GM12878 (cell line): ENCODE measurements at regions not wholly inside any gene's neighbourhood (a gene's known extent, or its start where the extent isn't known, plus 50 kb on each side); places are given as distances from the start of the nearest gene placed in this dataset.

Source experiments
- ATAC-seq: fragments of 200-7000 bp; cut with Tn5 transposase; 3 replicates; pipeline ENCODE4 v1.9.1; 2020; ENCODE audit warnings: mild to moderate bottlenecking, moderate library complexity
- BruUV-seq: library from RNA; stranded (reverse); fragments of 400-500 nt; replicated peaks from 2 replicates; lab custom pipeline; 2021; lab: Mats Ljungman, UMichigan
- CTCF ChIA-PET: fragments of 300-600 bp; sonication (Branson Sonifier 250); formaldehyde crosslinking; extraction: SDS; loops from one replicate; lab custom pipeline; 2021; ENCODE audit warnings: inconsistent platforms; lab: Yijun Ruan, JAX
- POLR2A ChIA-PET: fragments of 350-600 bp; formaldehyde crosslinking; extraction: SDS; loops from one replicate; lab custom pipeline; 2021; ENCODE audit warnings: inconsistent platforms; lab: Charles Lee
- RAD21 ChIA-PET: fragments of 300-600 bp; sonication (Branson Sonifier 250); formaldehyde crosslinking; loops from one replicate; lab custom pipeline; 2023; ENCODE audit warnings: antibody characterized with exemption; ENCODE audit not compliant: unreplicated experiment; lab: Charles Lee
- SMC1A ChIA-PET: fragments of 300-600 bp; sonication (Branson Sonifier 250); formaldehyde crosslinking; loops from one replicate; lab custom pipeline; 2023; ENCODE audit not compliant: unreplicated experiment, uncharacterized antibody; lab: Charles Lee
- DNase-seq: peaks from one replicate; pipeline ENCODE4 v3.0.0-alpha.2; 2011; ENCODE audit warnings: low read depth, low spot score
- FAIRE-seq: peaks from 3 replicates; lab custom pipeline; 2011; peaks lifted over from hg19 to GRCh38; lab: Jason Lieb, UNC
- H2AFZ ChIP-seq: 2 replicates; pipeline ENCODE4 v1.6.0; 2011; ENCODE audit warnings: low read depth, low read length, control low read depth; ENCODE audit not compliant: control insufficient read depth
- H3K27ac ChIP-seq: 2 replicates; pipeline ENCODE4 v1.5.1; 2011; ENCODE audit warnings: control low read depth; ENCODE audit not compliant: control insufficient read depth, insufficient read depth
- H3K27me3 ChIP-seq, 2 experiments: replicated peaks in 1 of 2; 2 replicates each; pipeline versions ENCODE4 v1.6.0 to v1.6.1; 2011; ENCODE audit warnings: low read length in 1 of 2; ENCODE audit not compliant: control insufficient read depth in 2 of 2, insufficient read depth in 2 of 2
- H3K36me3 ChIP-seq, 2 experiments: 2 replicates each; pipeline ENCODE4 v1.5.1; 2011; ENCODE audit warnings: low read length in 1 of 2; ENCODE audit not compliant: control insufficient read depth in 2 of 2, insufficient read depth in 2 of 2
- H3K4me1 ChIP-seq: 2 replicates; pipeline ENCODE4 v1.6.1; 2011; ENCODE audit warnings: mild to moderate bottlenecking, low read length, moderate library complexity, mixed read lengths; ENCODE audit not compliant: control insufficient read depth, insufficient read depth
- H3K4me2 ChIP-seq: 2 replicates; pipeline ENCODE4 v1.6.0; 2011; ENCODE audit warnings: control low read depth; ENCODE audit not compliant: control insufficient read depth, insufficient read depth
- H3K4me3 ChIP-seq: fragments of 200-600 bp; sonication (generic); 2 replicates; pipeline ENCODE4 v1.5.1; 2016
- H3K79me2 ChIP-seq: 2 replicates; pipeline ENCODE4 v1.6.0; 2011; ENCODE audit warnings: low read length; ENCODE audit not compliant: control insufficient read depth, insufficient read depth
- H3K9ac ChIP-seq: 2 replicates; pipeline ENCODE4 v1.8.0; 2011; ENCODE audit warnings: low read length, control low read depth, mixed read lengths; ENCODE audit not compliant: control insufficient read depth, insufficient read depth
- H3K9me3 ChIP-seq: replicated peaks from 3 replicates; pipeline ENCODE4 v1.5.1; 2011; ENCODE audit warnings: mild to moderate bottlenecking, low read length; ENCODE audit not compliant: control insufficient read depth, insufficient read depth
- H4K20me1 ChIP-seq: 2 replicates; pipeline ENCODE4 v1.6.0; 2011; ENCODE audit not compliant: control insufficient read depth, insufficient read depth
- HDAC6 ChIP-seq: fragments of 200-600 bp; sonication (generic); IDR thresholded peaks from one replicate; pipeline ENCODE4 v1.8.0; 2017; ENCODE audit warnings: antibody characterized with exemption; ENCODE audit not compliant: unreplicated experiment
- IKZF2 ChIP-seq, 2 experiments: fragments of 450-650 bp; IDR thresholded peaks; 2 replicates each; pipeline ENCODE4 v1.6.1; 2017; ENCODE audit warnings: mild to moderate bottlenecking in 2 of 2, moderate library complexity in 2 of 2
- KDM1A ChIP-seq: fragments of 200-600 bp; sonication (generic); IDR thresholded peaks from 2 replicates; pipeline ENCODE4 v1.6.1; 2016; ENCODE audit warnings: borderline replicate concordance
- SMAD1 ChIP-seq: fragments of 450-650 bp; IDR thresholded peaks from 2 replicates; pipeline ENCODE4 v1.6.1; 2018; ENCODE audit warnings: mild to moderate bottlenecking, low read depth; ENCODE audit not compliant: partially characterized antibody
- STAT1 ChIP-seq: fragments of 450-650 bp; conservative IDR thresholded peaks from 2 replicates; pipeline ENCODE4 v1.6.1; 2014; ENCODE audit warnings: antibody characterized with exemption, mild to moderate bottlenecking
- WGBS: methylation state at CpG from one replicate; pipeline ENCODE4 v1.1.6; 2016; ENCODE audit warnings: low lambda C conversion rate; ENCODE audit not compliant: insufficient replicate concordance, insufficient coverage; ENCODE audit errors: missing lambda C conversion rate; 5-methylcytosine and 5-hydroxymethylcytosine counted together
- in situ Hi-C: fragments of 300-500 bp; cut with MboI; formaldehyde crosslinking; loops from 9 replicates; pipeline ENCODE4 v1.14.3; 2018; ENCODE audit warnings: mixed read lengths
- intact Hi-C: fragments of 100-400 bp; cut with micrococcal nuclease; formaldehyde crosslinking; loops from one replicate; pipeline ENCODE4 v1.14.2; 2022; ENCODE audit not compliant: unreplicated experiment
- TF ChIP-seq, protein P1 (sequence below): fragments of 450-650 bp; IDR thresholded peaks from 2 replicates; pipeline ENCODE4 v1.6.1; 2017; ENCODE audit warnings: borderline replicate concordance
- TF ChIP-seq, protein P2 (sequence below), 3 experiments: IDR thresholded peaks in 2 of 3; conservative IDR thresholded peaks in 1 of 3; 2 replicates each; pipeline ENCODE4 v1.5.1; 2011; ENCODE audit warnings: low read depth in 3 of 3, low read length in 3 of 3, mild to moderate bottlenecking in 3 of 3, control low read depth in 2 of 3, moderate library complexity in 2 of 3, inconsistent platforms in 1 of 3, mixed read lengths in 1 of 3; ENCODE audit not compliant: control insufficient read depth in 2 of 3, insufficient read depth in 1 of 3; ENCODE audit errors: extremely low read depth in 1 of 3
- TF ChIP-seq, protein P3 (sequence below): fragments of 450-650 bp; IDR thresholded peaks from 2 replicates; pipeline ENCODE4 v1.6.1; 2017; ENCODE audit warnings: mild to moderate bottlenecking, moderate library complexity

DNA sequence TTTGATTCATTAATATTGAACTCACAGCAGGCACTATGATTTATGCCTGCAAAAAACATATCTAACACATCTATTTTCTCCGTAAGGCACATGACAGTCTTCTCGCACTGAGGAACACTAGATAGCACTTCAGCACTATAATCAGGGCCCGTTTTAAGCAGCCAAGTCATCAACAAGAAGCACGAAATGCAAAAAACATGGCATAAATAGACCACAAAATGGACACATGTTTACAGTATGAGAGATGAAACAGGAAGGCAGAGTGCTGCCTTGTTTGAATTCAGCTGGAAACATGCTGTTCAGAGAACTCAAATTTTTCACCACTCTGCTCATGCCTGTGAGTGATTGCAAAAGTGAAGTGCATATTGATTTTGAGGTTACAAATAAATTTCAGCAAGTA, 205.8 kb upstream of the PDGFD start:
- Histone ChIP-seq H3K36me3 (no peaks in the 10 kb centered on the region), H3K27me3 (no peaks in the 10 kb centered on the region), H3K4me1 (no peaks in the 10 kb centered on the region), H3K4me2 (no peak overlapping the region), H3K9me3 (no peaks in the 10 kb centered on the region), H3K79me2 (no peaks in the 10 kb centered on the region), H2AFZ (no peak overlapping the region), H3K27ac (no peak overlapping the region), H4K20me1 (no peaks in the 10 kb centered on the region), H3K9ac (no peak overlapping the region), H3K4me3 (no peak overlapping the region)
- ATAC-seq (no peak), DNase-seq (no peak), FAIRE-seq (no peak)
- ChIA-PET SMC1A (no interaction called here), CTCF (no interaction called here), POLR2A (no interaction called here), RAD21 (no interaction called here)
- TF ChIP-seq STAT1 (no peak), HDAC6 (no peak), IKZF2 (IDR thresholded peaks at IDR 0.05) (no peak), KDM1A (no peak), SMAD1 (no peak)
- TF ChIP-seq, protein P1, sequence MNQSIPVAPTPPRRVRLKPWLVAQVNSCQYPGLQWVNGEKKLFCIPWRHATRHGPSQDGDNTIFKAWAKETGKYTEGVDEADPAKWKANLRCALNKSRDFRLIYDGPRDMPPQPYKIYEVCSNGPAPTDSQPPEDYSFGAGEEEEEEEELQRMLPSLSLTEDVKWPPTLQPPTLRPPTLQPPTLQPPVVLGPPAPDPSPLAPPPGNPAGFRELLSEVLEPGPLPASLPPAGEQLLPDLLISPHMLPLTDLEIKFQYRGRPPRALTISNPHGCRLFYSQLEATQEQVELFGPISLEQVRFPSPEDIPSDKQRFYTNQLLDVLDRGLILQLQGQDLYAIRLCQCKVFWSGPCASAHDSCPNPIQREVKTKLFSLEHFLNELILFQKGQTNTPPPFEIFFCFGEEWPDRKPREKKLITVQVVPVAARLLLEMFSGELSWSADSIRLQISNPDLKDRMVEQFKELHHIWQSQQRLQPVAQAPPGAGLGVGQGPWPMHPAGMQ: no peak
- TF ChIP-seq, protein P2, sequence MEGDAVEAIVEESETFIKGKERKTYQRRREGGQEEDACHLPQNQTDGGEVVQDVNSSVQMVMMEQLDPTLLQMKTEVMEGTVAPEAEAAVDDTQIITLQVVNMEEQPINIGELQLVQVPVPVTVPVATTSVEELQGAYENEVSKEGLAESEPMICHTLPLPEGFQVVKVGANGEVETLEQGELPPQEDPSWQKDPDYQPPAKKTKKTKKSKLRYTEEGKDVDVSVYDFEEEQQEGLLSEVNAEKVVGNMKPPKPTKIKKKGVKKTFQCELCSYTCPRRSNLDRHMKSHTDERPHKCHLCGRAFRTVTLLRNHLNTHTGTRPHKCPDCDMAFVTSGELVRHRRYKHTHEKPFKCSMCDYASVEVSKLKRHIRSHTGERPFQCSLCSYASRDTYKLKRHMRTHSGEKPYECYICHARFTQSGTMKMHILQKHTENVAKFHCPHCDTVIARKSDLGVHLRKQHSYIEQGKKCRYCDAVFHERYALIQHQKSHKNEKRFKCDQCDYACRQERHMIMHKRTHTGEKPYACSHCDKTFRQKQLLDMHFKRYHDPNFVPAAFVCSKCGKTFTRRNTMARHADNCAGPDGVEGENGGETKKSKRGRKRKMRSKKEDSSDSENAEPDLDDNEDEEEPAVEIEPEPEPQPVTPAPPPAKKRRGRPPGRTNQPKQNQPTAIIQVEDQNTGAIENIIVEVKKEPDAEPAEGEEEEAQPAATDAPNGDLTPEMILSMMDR (IDR thresholded peaks at IDR 0.05 in 2 of 3, conservative IDR thresholded peaks at IDR 0.05 in 1 of 3; ENCODE audit: control insufficient read depth in 2 of 3, extremely low read depth in 1 of 3, insufficient read depth in 1 of 3, low read depth in 3 of 3, low read length in 3 of 3): no peak
- TF ChIP-seq, protein P3, sequence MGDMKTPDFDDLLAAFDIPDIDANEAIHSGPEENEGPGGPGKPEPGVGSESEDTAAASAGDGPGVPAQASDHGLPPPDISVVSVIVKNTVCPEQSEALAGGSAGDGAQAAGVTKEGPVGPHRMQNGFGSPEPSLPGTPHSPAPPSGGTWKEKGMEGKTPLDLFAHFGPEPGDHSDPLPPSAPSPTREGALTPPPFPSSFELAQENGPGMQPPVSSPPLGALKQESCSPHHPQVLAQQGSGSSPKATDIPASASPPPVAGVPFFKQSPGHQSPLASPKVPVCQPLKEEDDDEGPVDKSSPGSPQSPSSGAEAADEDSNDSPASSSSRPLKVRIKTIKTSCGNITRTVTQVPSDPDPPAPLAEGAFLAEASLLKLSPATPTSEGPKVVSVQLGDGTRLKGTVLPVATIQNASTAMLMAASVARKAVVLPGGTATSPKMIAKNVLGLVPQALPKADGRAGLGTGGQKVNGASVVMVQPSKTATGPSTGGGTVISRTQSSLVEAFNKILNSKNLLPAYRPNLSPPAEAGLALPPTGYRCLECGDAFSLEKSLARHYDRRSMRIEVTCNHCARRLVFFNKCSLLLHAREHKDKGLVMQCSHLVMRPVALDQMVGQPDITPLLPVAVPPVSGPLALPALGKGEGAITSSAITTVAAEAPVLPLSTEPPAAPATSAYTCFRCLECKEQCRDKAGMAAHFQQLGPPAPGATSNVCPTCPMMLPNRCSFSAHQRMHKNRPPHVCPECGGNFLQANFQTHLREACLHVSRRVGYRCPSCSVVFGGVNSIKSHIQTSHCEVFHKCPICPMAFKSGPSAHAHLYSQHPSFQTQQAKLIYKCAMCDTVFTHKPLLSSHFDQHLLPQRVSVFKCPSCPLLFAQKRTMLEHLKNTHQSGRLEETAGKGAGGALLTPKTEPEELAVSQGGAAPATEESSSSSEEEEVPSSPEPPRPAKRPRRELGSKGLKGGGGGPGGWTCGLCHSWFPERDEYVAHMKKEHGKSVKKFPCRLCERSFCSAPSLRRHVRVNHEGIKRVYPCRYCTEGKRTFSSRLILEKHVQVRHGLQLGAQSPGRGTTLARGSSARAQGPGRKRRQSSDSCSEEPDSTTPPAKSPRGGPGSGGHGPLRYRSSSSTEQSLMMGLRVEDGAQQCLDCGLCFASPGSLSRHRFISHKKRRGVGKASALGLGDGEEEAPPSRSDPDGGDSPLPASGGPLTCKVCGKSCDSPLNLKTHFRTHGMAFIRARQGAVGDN: no peak
- intact Hi-C loops (no loop called here), in situ Hi-C loops (no loop called here)
- BruUV-seq: no TSS peak
- WGBS: 15% methylated on average over 4 of the region's 4 CpGs
